Gastroesophageal sphincter (tissue), 4 donors: ENCODE measurements at regions not wholly inside any gene's neighbourhood (a gene's known extent, or its start where the extent isn't known, plus 50 kb on each side); places are given as distances from the start of the nearest gene placed in this dataset.

Source experiments
- ATAC-seq: fragments of 150-250 bp; one replicate; pipeline ENCODE4 v1.9.1; 2016; ENCODE audit warnings: mild to moderate bottlenecking, moderate library complexity
- H3K27ac ChIP-seq, 4 donors: fragments of 200-600 bp; sonication (generic) in 3 of 4; 1 replicate in 3 of 4; 2 replicates in 1 of 4; pipeline ENCODE4 v1.5.1; 2016 to 2019
- H3K27me3 ChIP-seq: fragments of 200-600 bp; sonication (generic); one replicate; pipeline ENCODE4 v1.5.1; 2019
- H3K36me3 ChIP-seq, 2 donors: fragments of 200-600 bp; sonication (generic); one replicate each; pipeline ENCODE4 v1.5.1; 2019; ENCODE audit warnings: control low read depth in 1 of 2
- H3K4me1 ChIP-seq, 3 donors: fragments of 200-600 bp; sonication (generic); 1 replicate in 2 of 3; 2 replicates in 1 of 3; pipeline ENCODE4 v1.5.1; 2016 to 2019; ENCODE audit warnings: control low read depth in 2 of 3
- H3K4me3 ChIP-seq, 2 donors: fragments of 200-600 bp; sonication (generic); one replicate each; pipeline ENCODE4 v1.5.1; 2019; ENCODE audit warnings: mild to moderate bottlenecking in 1 of 2, moderate library complexity in 1 of 2
- H3K9me3 ChIP-seq, 3 donors: fragments of 200-600 bp; sonication (generic); one replicate each; pipeline ENCODE4 v1.5.1; 2017 to 2019; ENCODE audit warnings: control low read depth in 2 of 3
- EP300 ChIP-seq: sonication (generic); formaldehyde crosslinking; IDR thresholded peaks from one replicate; pipeline ENCODE4 v1.6.1; 2017; ENCODE audit warnings: antibody characterized with exemption, mild to moderate bottlenecking
- POLR2A ChIP-seq, 2 donors: fragments of 450-650 bp; IDR thresholded peaks; one replicate each; pipeline ENCODE4 v1.6.1; 2017; ENCODE audit warnings: antibody characterized with exemption in 2 of 2, mild to moderate bottlenecking in 2 of 2, moderate library complexity in 1 of 2
- POLR2AphosphoS5 ChIP-seq: sonication (generic); formaldehyde crosslinking; IDR thresholded peaks from one replicate; pipeline ENCODE4 v1.6.1; 2017; ENCODE audit warnings: antibody characterized with exemption
- WGBS, 2 donors: methylation state at CpG; one replicate each; pipeline ENCODE4 v1.1.5; 2018; ENCODE audit warnings: low coverage in 1 of 2; 5-methylcytosine and 5-hydroxymethylcytosine counted together
- TF ChIP-seq, protein P1 (sequence below), 4 experiments: fragments of 200-600 bp in 2 of 4; fragments of 450-650 bp in 2 of 4; sonication (generic) in 1 of 4; IDR thresholded peaks; one replicate each; pipeline ENCODE4 v1.5.1; 2017 to 2019; ENCODE audit warnings: antibody characterized with exemption in 4 of 4, mild to moderate bottlenecking in 2 of 4, moderate library complexity in 2 of 4

DNA sequence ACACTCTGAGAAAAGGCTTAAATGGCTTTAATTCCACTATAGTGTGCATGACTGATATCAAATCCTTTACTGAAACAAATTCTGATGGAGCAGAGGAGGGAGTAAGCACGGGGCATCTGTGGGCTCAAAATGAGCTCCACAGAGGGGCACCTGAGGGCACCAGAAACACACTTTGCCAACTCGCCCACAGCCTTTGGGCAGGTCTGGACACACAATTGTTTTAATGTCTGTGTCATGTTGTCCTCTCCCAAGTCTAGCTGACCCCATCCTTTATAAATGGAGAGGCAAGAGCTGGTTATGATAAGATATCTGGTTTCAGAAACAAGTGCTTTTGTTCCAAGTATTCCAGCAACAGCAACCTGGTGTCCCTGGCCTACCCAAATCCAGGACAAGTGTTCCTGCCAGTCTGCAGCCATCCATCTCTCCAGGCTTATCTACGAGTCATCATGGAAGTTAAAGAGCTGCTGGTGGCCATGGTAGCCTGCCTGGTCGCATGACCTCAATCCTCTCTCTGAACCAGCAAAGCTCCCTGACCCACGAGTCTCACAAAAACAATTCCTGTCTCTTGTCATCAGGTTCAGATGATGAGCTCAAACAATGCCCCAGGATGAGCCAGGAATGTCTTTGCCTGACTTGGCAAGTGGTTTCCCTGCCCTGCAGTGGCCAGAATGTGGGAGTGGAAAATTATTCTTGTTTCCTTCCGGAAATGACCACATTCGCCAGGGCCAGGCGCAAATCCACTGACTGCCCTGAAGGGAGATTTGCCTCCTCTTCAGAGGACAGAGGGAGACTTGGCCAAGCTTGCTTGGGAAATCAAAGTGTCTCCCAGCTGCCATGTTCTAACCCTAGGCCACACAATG, 64.4 kb upstream of the TPM1 start:
- Histone ChIP-seq H3K4me3 (no peak overlapping the region), H3K9me3 (no peaks in the 10 kb centered on the region), H3K27ac (peak overlapping the region in 2 of 4 donors; percentile 53 to 58), H3K27me3 (no peaks in the 10 kb centered on the region), H3K36me3 (no peaks in the 10 kb centered on the region), H3K4me1 (peaks cover 0 to 15% (median 0%) of the 10 kb centered on the region in 3 donors)
- no peak for TF ChIP-seq POLR2AphosphoS5
- no peak for TF ChIP-seq EP300
- no peak for TF ChIP-seq POLR2A (IDR thresholded peaks at IDR 0.05)
- TF ChIP-seq, protein P1, sequence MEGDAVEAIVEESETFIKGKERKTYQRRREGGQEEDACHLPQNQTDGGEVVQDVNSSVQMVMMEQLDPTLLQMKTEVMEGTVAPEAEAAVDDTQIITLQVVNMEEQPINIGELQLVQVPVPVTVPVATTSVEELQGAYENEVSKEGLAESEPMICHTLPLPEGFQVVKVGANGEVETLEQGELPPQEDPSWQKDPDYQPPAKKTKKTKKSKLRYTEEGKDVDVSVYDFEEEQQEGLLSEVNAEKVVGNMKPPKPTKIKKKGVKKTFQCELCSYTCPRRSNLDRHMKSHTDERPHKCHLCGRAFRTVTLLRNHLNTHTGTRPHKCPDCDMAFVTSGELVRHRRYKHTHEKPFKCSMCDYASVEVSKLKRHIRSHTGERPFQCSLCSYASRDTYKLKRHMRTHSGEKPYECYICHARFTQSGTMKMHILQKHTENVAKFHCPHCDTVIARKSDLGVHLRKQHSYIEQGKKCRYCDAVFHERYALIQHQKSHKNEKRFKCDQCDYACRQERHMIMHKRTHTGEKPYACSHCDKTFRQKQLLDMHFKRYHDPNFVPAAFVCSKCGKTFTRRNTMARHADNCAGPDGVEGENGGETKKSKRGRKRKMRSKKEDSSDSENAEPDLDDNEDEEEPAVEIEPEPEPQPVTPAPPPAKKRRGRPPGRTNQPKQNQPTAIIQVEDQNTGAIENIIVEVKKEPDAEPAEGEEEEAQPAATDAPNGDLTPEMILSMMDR (IDR thresholded peaks at IDR 0.05) = no peak
- ATAC-seq = no peak
- WGBS, 2 donors = 85 to 90% methylated on average over 2 to 3 of the region's 8 CpGs

DNA sequence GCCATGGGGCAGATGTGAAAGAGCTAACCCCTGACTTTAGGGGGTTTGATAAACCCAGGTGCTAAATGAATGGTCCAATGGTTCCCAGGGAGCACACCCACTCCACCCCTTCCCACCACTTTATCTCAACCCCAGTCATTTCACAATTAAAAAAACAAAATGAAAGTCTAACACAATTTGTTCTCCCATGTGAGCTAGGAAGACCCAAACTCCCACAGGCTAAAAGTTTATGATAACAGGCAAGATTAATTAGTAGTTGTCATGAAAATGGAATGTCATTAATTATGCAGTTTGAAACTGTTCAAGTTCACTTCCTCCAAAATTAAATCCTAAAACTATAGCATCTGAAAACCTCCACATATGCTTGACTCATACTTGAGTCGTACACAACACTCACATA, 63.3 kb upstream of the TPM1 start:
- Histone ChIP-seq H3K9me3 (no peaks in the 10 kb centered on the region), H3K4me3 (no peak overlapping the region), H3K27ac (no peak overlapping the region), H3K36me3 (no peaks in the 10 kb centered on the region), H3K4me1 (peaks cover 0 to 19% (median 0%) of the 10 kb centered on the region in 3 donors), H3K27me3 (no peaks in the 10 kb centered on the region)
- no peak for ATAC-seq
- WGBS, 2 donors = 67 to 100% methylated on average over 1 of the region's 1 CpG
- TF ChIP-seq POLR2A (IDR thresholded peaks at IDR 0.05) = no peak
- TF ChIP-seq, protein P1 (IDR thresholded peaks at IDR 0.05) = no peak
- no peak for TF ChIP-seq EP300

DNA sequence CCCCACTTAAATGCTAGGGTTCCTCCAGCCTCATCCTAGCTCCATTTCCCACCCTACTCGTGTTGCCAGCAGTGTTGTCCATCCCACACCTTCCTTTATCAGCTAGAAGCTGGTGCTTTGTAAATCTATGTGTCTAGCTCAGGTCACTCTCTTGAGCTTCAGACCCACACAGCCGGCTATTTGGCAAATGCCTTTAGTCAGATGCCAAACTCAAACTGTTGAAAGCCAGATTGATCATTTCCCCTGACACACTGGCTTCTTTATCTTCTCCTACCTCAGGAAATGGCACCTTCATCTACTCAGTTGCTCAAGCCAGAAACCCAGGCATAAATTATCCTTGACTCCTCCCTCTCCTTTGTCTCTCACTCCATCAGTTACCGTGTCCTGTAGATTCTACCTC, 61.5 kb upstream of the TPM1 start:
- TF ChIP-seq EP300 = no peak
- TF ChIP-seq POLR2A (IDR thresholded peaks at IDR 0.05) = no peak
- TF ChIP-seq, protein P1 (IDR thresholded peaks at IDR 0.05) = no peak
- no peak for TF ChIP-seq POLR2AphosphoS5
- WGBS, 2 donors = 64 to 100% methylated on average over 1 to 3 of the region's 3 CpGs
- no peaks in the 10 kb centered on the region for H3K36me3 ChIP-seq
- no peak overlapping the region for H3K4me3 ChIP-seq
- no peak for ATAC-seq
- no peaks in the 10 kb centered on the region for H3K27me3 ChIP-seq
- H3K27ac ChIP-seq = no peak overlapping the region
- no peaks in the 10 kb centered on the region for H3K9me3 ChIP-seq
- peaks cover 0 to 19% (median 0%) of the 10 kb centered on the region in 3 donors for H3K4me1 ChIP-seq

DNA sequence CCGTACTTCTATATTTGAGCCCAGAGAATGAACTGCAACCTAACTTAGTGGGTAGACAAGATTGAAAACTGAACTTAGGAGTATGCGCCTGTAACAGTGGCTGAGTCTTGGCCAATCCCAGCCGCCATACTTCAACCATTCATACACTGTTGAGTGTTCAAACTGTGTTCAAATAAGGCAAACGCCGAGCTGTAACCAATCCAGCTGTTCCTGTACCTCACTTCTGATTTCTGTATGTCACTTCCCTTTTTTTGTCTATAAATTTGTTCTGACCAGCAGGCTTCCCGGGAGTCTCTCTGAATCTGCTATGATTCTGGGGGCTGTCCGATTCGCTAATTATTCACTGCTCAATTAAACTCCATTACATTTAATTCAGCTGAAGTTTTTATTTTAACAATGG, 58.6 kb upstream of the TPM1 start:
- TF ChIP-seq, protein P1 (IDR thresholded peaks at IDR 0.05) = no peak
- TF ChIP-seq POLR2AphosphoS5 (no peak), EP300 (no peak), POLR2A (IDR thresholded peaks at IDR 0.05) (no peak)
- Histone ChIP-seq H3K27me3 (no peaks in the 10 kb centered on the region), H3K4me3 (no peak overlapping the region), H3K27ac (no peak overlapping the region), H3K36me3 (no peaks in the 10 kb centered on the region), H3K4me1 (peaks cover 0 to 14% (median 0%) of the 10 kb centered on the region in 3 donors), H3K9me3 (no peaks in the 10 kb centered on the region)
- no peak for ATAC-seq
- 84 to 86% methylated on average over 7 to 8 of the region's 8 CpGs for WGBS, 2 donors

DNA sequence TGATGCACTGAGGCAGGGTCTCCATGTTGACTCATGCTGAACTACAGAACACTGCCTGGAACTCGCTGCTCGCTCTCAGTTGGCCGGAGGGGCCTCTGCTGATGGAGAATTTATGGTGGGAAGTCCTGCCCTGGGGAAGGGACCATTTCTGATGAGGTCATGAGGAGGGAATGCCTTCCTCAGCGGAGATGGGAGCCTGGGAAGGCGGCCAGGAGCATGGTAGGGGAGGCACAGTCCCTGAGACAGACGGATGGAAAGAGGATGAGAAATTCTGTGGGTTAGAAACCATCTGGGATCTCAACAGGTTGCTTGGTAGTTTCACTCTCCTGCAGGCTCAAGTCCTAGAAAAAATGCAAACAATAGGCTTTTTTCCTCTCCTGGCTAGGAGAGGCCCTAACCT, 56.8 kb upstream of the TPM1 start:
- TF ChIP-seq POLR2AphosphoS5 = no peak
- TF ChIP-seq, protein P1 (IDR thresholded peaks at IDR 0.05) = no peak
- TF ChIP-seq EP300 = no peak
- no peak for TF ChIP-seq POLR2A (IDR thresholded peaks at IDR 0.05)
- H3K4me3 ChIP-seq = no peak overlapping the region
- no peaks in the 10 kb centered on the region for H3K27me3 ChIP-seq
- WGBS, 2 donors = 27% methylated on average over 6 of the region's 6 CpGs; no CpG with 5 or more reads in 1 of the 2 donors
- H3K4me1 ChIP-seq = peaks cover 0 to 27% (median 7%) of the 10 kb centered on the region in 3 donors
- no peak for ATAC-seq
- H3K27ac ChIP-seq = no peak overlapping the region
- H3K9me3 ChIP-seq = no peaks in the 10 kb centered on the region
- H3K36me3 ChIP-seq = no peaks in the 10 kb centered on the region
